OCI-M1 (cell line): ENCODE measurements at regions not wholly inside any gene's neighbourhood (a gene's known extent, or its start where the extent isn't known, plus 50 kb on each side); places are given as distances from the start of the nearest gene placed in this dataset.

ENCODE experiments used
- DNase-seq: peaks from one replicate; lab custom pipeline; 2025; lab: John Stamatoyannopoulos, UW

DNA sequence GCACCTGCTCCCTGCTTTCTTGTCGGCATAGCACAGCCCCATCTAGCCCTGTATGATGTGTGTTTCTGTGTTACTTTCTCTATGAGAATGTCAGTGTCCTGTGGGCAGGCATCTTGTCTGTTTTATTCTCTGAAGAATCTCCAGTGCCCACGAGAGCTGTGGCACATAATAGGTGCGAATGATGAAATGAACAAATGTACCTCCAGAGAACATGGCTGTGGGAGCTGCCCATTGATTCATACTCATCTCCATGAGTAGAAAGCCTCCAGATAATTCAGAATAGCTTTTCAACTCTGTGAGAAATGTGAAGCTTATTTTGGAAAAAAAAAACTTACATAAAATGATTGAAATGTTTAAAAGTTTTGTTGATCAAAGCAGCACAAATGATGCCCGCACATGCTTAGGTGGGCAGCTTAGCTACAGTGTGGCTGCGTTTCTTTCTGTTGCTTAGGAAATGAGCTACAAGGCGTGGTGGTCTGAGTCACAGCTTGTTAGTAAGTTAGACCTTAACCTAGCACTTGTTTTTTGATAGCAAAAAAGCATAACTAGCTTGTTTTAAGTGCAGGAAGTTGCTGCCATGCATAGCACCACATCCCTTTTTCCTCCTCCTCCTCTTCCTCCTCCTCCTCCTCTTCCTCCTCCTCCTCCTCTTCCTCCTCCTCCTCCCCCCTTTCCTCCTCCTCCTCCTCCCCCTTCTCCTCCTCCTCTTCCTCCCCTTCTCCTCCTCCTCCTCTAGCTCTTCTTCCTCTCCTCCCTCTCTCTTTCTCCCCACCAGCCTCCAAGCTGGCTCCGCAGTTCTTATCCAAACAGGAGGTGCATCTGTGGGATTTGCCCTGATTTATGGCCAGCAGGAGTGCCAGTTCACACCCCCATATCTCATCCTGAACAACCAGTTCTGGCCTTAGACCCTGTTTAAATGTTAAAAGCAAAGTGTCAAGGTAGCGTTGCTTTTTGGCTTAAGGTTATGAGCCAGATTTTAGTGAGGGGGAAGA, 221.5 kb downstream of the IRF8 start:
- DNase-seq: no peak

DNA sequence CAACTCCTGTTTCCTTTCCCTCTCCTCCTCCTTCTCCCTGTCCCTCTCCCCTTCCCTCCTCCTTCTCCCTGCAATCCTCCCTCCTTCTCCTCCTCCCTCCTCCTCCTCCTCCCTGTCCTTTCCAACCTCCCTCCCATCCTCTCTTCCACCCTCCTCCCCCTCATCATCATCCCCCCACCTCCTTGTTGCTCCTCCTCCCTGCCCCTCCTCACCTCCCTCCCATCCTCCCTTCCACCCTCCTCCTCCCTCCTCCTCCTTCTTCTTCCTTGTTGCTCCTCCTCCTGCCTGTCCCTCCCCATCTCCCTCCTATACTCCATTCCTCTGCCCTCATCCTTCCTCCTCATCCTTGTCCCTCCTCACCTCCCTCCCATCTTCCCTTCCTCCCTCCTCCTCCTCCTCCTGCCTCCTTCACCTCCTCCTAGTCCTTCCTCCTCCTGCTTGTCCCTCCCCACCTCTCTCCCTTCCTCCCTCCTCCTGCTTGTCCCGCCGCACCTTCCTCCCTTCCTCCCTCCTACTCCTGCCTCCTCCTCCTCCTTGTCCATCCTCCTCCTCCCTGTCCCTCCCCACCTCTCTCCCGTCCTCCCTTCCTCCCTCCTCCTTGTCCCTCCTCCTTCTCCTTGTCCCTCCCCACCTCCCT, 222.5 kb downstream of the IRF8 start:
- no peak for DNase-seq

DNA sequence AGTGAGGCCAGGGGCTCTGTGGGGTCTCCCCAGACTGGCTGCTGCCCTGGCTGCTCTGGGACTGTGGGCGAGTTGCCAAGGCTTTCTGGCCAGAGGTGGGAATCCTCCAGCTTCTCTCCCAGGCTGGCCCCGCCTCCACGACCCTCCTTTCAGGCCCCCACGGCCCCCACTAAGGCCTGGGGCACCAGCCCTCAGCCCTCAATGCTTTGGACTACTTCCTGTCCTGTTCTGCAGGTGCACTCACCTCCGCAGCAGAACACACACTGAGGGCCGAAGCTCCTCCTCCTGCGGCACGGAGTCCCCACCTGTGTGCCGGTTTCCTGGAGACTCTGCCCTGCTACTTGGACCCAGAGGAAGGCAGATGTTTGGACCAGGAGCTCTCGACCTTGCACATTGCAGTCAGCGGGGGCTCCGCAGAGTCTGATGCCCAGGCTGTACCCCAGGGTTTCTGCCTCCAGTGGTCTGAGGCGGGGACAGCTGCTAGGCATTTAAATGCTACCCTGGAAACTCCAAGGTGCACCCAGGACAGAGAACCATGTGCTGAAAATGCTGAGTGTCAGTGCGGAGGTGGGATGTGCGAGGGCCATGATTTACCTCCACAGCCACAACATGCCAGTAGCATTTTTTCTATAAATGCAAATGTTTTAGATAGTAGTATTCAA, 223.8 kb downstream of the IRF8 start:
- DNase-seq: no peak

DNA sequence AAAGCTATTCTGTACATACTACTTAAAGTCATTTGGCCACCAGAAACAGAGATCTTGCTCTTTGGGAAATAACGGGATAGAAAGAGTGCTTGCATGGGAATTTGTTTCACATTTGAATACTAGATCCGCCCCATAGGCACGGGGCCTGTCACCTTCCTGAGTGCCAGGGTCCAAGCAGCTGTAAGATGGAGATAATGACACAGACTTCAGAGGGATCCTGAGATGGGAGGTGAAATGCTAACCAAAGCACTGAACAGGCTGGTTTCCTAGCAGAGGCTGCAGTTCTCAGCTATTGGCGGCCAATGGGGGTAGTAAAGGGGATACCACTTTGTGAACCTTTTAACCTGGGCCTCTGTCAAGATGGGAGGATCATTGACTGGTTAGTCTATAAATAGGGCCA, 225.4 kb downstream of the IRF8 start:
- no peak for DNase-seq

DNA sequence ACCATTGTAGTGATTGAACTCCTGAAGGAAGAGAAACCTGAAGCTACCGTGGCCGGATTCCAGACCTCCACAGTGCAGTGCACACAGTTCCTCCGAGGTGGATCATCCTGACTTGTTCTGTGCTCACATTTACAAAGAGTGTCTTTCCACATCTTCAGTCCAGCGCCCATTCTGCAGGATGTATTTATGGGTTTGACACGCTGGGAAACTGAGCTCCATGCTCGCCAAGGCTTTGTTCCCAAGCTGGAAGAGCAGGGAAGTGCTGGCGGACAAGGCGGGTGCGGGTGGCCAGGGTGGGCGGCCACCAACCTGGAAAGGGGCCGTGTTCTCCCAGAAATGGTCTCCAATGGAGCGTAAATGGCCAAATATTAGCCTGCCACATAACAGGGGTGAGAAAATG, 227.9 kb downstream of the IRF8 start:
- DNase-seq: no peak

DNA sequence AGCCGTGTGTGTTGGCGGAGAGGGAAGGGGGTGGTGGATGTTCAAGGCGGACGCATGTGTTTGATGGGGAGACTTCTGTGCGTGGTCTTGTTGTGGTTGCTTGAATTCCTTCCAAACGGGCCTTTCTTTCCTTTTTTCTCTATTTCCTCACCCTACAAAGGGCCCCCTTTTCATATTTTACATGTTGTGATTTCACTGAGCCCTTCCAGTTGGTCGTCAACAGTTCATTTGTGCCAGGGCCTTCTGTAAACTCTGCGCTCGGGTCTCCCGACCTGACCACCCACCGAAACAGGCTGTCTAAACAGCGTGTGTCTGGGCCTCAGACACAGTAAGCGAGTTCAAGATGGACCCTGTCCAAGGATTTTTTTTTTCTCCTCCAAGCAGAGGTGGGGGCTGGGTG, 228.4 kb downstream of the IRF8 start:
- no peak for DNase-seq

DNA sequence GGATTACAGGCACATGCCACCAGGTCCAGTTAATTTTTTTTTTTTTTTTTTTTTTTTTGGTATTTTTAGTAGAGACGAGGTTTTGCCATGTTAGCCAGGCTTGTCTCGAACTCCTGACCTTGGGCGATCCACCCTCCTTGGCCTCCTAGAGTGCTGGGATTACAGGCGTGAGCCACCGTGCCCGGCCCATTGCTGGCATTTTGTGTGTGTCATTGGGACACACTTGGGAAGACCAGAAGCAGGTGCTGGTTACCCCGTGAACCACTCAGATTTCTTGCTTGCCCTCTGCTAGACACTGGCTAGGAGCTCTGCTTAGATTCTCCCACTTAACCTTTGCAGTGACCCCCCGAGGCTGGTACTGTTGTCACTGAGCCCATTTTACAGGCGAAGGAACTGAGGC, 229.3 kb downstream of the IRF8 start:
- no peak for DNase-seq

DNA sequence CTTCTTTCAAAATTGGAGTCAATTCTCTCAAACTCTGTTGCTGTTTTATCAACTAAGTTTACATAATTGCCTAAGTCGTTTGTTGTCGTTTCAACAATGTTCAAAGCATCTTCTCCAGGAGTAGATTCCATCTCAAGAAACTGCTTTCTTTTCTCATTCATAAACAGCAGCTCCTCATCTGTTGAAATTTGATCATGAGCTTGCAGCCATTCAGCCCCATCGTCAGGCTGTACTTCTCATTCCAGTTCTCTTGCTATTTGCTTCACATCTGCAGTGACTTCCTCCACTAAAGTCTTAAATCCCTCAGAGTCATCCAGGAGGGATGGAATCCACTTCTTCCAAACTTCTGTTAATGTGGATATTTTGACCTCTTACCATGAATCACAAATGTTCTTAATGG, 230.6 kb downstream of the IRF8 start:
- no peak for DNase-seq

DNA sequence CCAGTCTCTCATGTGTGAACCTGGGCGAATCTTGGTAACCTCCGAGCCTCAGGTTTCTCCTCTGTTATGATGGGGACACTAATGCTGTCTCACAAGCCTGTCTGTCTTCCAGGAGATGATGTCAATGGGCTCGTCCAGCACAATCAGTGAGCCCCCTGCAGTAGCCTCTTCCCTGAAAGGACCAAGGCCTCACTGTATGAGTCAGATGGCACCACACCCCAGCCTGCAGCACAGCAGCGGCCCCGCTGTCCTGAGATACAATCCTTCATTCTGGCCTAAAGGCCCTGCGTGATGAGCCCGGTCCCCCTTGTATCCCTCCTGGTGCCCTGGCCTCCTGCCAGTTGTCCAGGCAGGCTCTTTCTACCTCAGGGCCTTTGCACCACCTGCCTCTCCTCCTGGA, 234.4 kb downstream of the IRF8 start:
- no peak for DNase-seq

DNA sequence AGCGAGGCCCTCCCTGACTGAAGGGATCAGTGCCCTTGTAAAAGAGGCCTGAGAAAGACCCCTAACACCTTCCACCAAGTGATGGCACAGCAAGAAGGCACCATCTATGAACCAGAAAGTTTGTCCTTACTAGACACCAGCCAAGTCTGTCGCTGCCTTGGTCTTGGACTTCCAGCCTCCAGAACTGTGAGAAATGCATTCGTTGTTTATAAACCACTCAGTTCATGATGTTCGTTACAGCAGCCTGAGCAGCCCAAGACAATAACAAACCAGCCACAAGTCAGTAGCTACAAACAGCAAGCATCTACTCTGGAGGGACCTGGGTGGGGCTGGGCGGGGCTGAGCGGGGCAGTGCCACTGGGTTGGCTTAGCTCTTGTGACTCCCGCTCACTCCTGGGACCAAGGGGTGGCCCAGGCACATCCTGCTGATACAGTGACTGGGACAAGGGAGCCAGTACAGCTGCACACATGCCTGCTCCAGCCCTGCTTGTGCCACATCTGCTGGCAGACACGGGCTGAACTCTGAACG, 234.9 kb downstream of the IRF8 start:
- no peak for DNase-seq

DNA sequence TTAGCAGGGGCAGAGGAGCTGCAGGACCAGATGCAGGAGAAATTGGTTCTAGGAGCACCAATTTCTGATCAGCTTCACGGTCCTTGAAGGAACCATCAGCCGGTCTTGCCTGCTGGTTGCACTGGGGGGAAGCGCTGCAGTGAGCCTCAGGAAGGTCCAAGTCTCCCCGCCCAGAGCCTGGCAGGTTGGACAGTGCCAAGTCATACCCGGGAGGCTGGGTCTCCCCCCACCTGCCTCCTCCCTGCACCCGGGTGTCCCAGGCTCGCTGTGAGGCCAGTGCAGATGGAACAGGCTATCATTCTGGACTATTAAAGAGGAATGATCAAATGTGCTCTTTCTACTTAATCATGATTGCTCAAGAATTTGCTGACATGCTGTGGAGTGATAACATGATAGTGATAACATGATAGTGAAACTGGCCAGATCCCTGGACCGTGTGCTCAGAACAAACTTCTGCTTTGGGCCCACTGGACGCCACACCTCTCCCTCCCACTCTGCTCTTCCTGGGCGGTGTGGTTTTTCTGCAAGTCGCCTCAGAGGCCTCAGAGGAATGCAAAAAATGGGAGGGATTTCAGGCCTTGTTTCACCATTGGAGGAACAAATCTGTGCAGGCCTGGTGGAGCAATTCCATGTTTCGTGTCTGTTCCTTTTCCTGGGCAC, 236.0 kb downstream of the IRF8 start:
- no peak for DNase-seq

DNA sequence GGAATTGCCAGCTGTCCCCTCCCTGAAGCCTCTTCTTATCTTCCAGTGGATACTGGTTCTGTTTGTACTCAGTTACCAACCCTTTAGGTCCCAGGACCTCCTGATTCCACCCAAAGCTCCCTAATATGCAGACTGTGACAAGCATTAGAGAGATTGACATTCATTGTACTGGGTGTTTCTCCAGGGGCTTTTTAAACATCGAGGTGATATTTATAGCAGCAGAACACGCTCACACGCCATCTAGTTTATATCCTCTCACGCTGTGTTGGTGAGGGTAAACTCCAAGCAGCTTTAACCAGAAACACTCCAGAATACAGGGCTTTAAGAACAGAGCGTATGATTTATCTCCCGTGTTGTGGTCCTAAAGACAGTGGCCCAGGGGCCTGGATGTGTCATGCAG, 238.4 kb downstream of the IRF8 start:
- no peak for DNase-seq

DNA sequence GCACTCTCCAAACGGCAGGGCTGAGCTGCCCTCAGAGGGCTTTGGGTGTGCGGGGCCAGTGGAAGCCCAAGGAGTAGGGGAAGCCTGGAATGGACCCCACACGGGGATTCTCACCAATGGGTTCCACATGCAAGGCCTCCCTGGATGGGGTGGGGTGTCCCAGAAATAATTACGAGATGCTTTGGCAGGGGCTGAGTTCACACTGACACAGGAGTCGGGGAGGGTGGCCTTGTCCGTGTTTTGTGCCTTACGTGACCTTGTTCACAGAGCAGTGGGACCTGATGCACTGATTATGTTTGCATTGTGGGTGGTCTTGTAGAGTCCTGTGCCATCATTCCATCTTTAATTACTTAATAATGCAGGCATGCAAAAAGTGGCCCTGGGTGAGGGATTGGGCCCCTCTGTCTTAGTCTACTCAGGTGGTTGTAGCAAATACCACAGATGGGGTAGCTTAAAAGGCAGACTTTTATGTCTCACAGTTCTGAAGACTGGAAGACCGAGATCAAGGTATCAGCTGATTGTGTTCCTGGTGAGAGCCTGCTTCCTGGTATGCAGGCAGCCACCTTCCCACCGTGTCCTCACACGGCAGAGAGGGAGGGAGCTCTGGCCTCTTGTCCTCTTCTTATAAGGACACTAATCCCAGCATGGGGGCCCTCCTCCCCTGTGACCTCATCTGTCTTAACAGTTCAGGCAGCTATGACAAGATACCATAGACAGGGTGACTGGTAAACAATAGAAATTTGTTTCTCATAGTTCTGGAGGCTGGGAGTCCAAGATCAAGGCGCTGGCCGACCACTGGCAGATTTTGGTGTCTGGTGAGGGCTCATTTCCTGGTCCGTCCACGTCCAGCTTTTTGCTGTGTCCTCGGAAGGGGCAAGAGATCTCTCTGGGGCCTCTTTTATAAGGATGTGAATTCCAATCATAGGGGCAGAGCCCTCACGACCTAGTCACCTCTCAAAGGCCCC, 239.4 kb downstream of the IRF8 start:
- no peak for DNase-seq

DNA sequence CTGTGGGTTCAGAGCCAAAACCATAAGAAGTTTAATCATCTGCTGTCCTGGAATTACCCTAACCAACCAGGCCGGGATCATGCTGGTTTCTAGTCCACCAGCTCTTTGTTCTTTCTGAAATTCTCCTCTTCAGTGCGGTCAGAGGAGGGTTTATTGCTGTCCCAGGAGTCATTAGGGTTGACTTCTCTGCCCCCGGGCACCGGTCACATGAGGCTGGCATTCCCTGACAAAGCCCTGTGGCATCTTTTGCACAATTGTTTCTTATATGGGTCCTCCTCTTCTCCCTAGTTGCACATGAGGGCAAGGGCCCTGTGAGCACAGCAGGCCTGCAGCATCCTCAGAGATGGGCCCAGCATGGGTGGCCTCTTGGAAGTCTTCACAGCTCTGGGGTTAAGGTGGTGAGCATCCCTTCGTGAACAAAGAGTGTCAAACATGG, 243.9 kb downstream of the IRF8 start:
- DNase-seq: no peak

DNA sequence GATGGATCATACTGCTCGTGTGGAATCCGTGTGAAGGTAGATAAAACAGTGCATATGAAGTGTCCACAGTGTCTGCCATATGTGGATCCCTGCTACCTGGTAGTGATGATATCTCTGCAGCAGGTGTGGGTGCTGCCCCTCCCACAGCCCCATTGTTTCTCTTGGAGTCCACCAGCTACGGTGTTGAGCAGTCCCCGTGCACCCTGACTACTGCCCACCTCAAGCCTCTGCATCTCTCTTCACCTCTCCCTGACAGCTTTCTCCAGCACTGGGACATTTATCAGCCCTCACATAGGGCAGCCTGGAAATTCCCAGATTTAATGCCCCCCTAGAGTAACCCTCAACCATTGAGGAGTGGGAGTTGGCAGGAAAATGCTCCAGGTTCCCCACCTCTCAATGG, 244.7 kb downstream of the IRF8 start:
- DNase-seq: no peak

DNA sequence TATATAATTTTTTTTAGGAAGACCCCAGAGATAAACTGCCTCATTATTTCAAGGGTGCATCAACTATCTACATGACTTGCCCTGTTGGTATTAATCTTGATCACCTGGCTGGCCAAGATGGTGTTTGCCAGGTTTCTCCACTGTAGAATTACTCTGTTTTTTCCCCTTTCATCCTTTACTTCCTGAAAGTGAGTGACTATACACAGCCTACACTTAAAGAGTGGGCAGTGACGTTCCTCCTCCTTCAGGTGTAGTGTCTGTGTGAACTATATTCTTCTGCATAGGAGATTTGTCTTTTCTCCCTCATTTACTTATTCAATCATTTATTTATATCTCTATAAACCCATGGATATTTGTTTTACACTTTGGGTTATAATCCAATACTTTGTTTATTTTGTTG, 246.7 kb downstream of the IRF8 start:
- DNase-seq: no peak

DNA sequence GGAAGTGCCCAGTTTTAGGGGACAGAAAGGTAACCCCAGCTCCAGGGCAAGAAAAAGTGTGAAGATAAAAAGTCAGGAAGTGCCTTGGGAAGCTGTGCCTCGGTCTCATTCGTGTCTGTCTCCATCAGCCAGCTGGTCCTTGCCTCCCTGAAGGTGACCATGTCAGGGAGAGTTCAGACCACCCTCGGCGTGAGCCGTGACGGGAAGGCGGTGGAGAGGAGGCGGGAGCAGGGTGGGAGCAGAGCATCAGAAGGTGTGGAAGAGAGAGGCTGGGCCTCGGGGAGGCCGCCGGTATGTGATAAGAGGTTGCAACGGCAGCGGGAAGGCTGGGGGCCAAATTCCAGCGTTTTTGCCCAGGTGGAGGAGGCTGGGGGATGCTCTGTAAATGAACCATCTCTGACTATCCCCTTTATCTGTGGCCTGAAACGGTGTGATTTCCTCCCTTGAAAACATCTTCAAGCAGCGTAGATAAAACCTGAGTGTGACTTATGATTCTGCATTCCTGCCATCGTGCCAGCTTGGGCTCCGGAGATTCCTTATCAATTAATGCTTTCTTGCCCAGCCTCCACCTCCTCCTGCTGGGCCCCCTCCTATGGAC, 251.8 kb downstream of the IRF8 start:
- no peak for DNase-seq

DNA sequence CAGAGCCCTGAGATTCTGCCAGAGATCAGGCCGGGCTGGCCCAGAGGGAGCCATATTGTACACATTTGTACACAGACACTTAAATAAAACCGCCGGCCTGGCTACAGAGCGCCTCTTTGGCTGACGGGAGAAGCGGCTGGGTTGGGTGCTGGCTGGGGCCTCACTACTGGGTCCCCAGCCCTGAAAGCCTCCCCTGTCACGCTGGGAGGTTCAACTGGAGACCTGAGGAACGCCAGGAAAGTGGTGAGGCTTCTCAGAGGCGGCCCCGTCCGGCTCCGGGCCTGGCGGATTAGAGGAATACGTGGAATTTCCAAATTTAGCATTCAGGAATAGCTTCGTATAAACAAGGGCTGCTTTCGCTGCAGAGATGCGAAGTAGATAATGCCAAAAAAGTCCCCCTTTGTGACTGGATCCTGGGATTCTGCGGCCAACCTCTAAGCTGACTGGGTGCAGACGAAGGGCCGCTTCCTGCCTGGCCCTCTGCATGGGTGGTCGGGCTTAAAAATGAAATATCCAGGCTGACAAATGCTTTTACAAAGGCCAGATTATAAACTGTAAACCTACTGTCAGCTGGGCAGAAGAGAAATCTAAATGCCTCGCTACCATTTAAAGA, 252.4 kb downstream of the IRF8 start:
- DNase-seq: no peak

DNA sequence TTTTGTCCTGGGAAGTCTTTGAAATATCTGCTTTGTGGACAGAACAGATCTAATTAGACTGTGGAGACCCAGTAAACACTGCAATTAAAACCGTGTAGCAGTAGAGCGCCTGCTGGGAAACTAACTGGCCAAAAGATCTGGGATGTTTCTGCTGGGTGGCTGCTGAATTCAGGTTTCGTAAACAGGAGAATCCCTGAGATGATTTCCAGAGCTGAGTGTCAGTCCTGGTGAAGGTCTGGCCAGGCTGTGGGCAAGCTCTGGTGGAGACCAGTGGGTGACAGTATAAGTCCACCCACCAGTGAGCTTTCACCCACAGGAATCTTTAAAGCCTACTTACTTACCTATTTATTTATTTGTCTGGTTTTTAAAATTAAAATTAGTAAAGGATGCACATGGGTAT, 257.2 kb downstream of the IRF8 start:
- DNase-seq: no peak

DNA sequence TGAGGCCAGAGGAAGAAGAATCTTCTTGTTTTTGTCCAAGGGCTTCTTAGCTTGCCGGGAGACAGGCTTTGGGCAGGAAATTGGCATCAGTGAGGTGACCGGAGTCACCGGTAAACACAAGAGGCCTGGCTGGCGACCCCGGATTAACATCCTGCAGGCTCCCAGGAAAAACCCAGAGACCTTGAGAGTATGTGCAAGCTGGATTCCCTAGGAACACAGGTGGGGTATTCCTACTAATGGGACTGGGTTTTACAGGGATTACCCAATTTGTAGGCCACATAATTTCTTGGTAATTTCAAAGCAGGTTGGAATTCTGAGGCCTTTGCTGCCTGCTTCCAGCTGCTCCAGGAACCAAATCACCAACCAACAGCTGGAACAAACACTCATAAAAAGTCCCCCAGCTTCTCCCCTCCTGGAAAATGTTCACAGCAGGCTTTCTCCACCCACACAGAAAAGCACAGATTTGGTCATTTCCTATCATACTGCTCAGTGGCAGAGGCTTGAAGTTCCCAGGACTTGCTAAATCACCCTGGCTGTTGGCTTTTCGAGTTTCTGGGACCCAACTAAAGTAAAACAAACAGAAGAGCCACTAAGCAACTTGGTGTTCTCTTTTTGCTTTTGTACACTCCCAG, 258.8 kb downstream of the IRF8 start:
- no peak for DNase-seq
